Suprapubic skin (tissue), 4 donors: ENCODE measurements at regions not wholly inside any gene's neighbourhood (a gene's known extent, or its start where the extent isn't known, plus 50 kb on each side); places are given as distances from the start of the nearest gene placed in this dataset.

ENCODE experiments used
- DNase-seq, 2 donors: peaks; one replicate each; pipeline ENCODE4 v3.0.0-alpha.2; 2019; ENCODE audit warnings: low spot score in 2 of 2
- H3K27ac ChIP-seq: fragments of 200-600 bp; sonication (generic); one replicate; pipeline ENCODE4 v1.5.1; 2019
- H3K27me3 ChIP-seq: fragments of 200-600 bp; sonication (generic); one replicate; pipeline ENCODE4 v1.5.1; 2019
- H3K36me3 ChIP-seq: fragments of 200-600 bp; sonication (generic); one replicate; pipeline ENCODE4 v1.5.1; 2019
- H3K4me1 ChIP-seq: fragments of 200-600 bp; sonication (generic); one replicate; pipeline ENCODE4 v1.5.1; 2019
- H3K4me3 ChIP-seq: fragments of 200-600 bp; sonication (generic); one replicate; pipeline ENCODE4 v1.5.1; 2019; ENCODE audit warnings: mild to moderate bottlenecking
- H3K9me3 ChIP-seq: fragments of 200-600 bp; sonication (generic); one replicate; pipeline ENCODE4 v1.5.1; 2019
- CTCF ChIP-seq, 2 donors: fragments of 200-600 bp in 1 of 2; fragments of 450-650 bp in 1 of 2; sonication (generic) in 1 of 2; IDR thresholded peaks; one replicate each; pipeline ENCODE4 v1.5.1; 2016 to 2019; ENCODE audit warnings: antibody characterized with exemption in 2 of 2, mild to moderate bottlenecking in 1 of 2, moderate library complexity in 1 of 2
- EP300 ChIP-seq: sonication (generic); formaldehyde crosslinking; IDR thresholded peaks from one replicate; pipeline ENCODE4 v1.6.1; 2017; ENCODE audit warnings: antibody characterized with exemption
- POLR2A ChIP-seq, 2 donors: fragments of 450-650 bp; IDR thresholded peaks; one replicate each; pipeline ENCODE4 v1.6.1; 2017; ENCODE audit warnings: antibody characterized with exemption in 2 of 2, mild to moderate bottlenecking in 2 of 2, moderate library complexity in 2 of 2
- POLR2AphosphoS5 ChIP-seq, 3 donors: sonication (generic); formaldehyde crosslinking; IDR thresholded peaks; one replicate each; pipeline ENCODE4 v1.6.1; 2017; ENCODE audit warnings: antibody characterized with exemption in 3 of 3
- WGBS: methylation state at CpG from one replicate; pipeline ENCODE4 v1.1.5; 2018; 5-methylcytosine and 5-hydroxymethylcytosine counted together

GRCh38 chr14:44699391-44699790, 192.3 kb upstream of the FSCB start:
- no peak overlapping the region for H3K4me3 ChIP-seq
- no peaks in the 10 kb centered on the region for H3K27me3 ChIP-seq
- no peak for DNase-seq
- no peak overlapping the region for H3K27ac ChIP-seq
- no peaks in the 10 kb centered on the region for H3K36me3 ChIP-seq
- TF ChIP-seq POLR2AphosphoS5 (IDR thresholded peaks at IDR 0.05), result no peak
- TF ChIP-seq POLR2A (IDR thresholded peaks at IDR 0.05), result no peak
- TF ChIP-seq CTCF (IDR thresholded peaks at IDR 0.05), result no peak
- TF ChIP-seq EP300, result no peak
- H3K4me1 ChIP-seq, result no peaks in the 10 kb centered on the region
- no peaks in the 10 kb centered on the region for H3K9me3 ChIP-seq
- 30% methylated on average over 2 of the region's 2 CpGs for WGBS

GRCh38 chr14:44669496-44669895, 162.4 kb upstream of the FSCB start:
- WGBS, result 87% methylated on average over 3 of the region's 3 CpGs
- no peak for DNase-seq
- Histone ChIP-seq H3K36me3 (no peaks in the 10 kb centered on the region), H3K4me1 (no peaks in the 10 kb centered on the region), H3K27me3 (no peaks in the 10 kb centered on the region), H3K4me3 (no peak overlapping the region), H3K9me3 (no peaks in the 10 kb centered on the region), H3K27ac (no peak overlapping the region)
- TF ChIP-seq EP300 (no peak), POLR2AphosphoS5 (IDR thresholded peaks at IDR 0.05) (no peak), POLR2A (IDR thresholded peaks at IDR 0.05) (no peak), CTCF (IDR thresholded peaks at IDR 0.05) (no peak)

GRCh38 chr14:44663136-44663535, 156.1 kb upstream of the FSCB start:
- TF ChIP-seq CTCF (IDR thresholded peaks at IDR 0.05), result no peak
- TF ChIP-seq POLR2A (IDR thresholded peaks at IDR 0.05), result no peak
- TF ChIP-seq EP300, result no peak
- TF ChIP-seq POLR2AphosphoS5 (IDR thresholded peaks at IDR 0.05), result no peak
- WGBS, result 72% methylated on average over 1 of the region's 1 CpG
- H3K4me1 ChIP-seq, result no peaks in the 10 kb centered on the region
- H3K27me3 ChIP-seq, result no peaks in the 10 kb centered on the region
- no peak overlapping the region for H3K4me3 ChIP-seq
- H3K27ac ChIP-seq, result no peak overlapping the region
- H3K36me3 ChIP-seq, result no peaks in the 10 kb centered on the region
- DNase-seq, result no peak
- H3K9me3 ChIP-seq, result no peaks in the 10 kb centered on the region

DNA sequence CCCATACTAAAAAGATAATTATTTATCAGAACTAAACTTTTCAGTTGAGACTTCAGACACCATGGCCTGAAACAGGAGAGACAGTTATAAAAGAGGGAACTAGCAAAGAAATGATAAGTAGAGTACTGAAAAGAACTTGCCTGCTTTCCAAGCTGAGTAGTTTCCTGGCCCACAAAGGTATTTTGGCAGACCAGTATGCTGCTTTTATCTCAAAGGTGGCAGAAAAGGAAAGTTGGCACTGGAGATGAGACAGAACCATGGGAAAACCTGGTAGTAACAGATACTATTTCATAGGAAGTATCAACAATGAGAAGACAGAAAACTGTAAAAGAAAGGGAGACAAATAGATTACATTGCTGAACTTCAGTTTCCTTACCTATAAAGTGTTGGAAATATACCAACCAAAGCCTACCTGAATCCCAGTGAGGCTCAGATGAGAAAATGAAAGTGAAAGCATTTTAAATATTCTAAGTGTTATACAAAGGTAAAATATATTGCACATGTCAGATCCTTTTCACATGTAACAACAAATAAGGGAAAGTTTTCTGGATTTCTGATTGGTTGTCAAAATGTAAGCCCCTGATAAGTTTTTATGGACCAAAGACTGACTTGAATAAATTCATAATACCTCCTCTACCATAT, 155.3 kb upstream of the FSCB start:
- no peak for DNase-seq
- no peaks in the 10 kb centered on the region for H3K27me3 ChIP-seq
- no peak overlapping the region for H3K27ac ChIP-seq

DNA sequence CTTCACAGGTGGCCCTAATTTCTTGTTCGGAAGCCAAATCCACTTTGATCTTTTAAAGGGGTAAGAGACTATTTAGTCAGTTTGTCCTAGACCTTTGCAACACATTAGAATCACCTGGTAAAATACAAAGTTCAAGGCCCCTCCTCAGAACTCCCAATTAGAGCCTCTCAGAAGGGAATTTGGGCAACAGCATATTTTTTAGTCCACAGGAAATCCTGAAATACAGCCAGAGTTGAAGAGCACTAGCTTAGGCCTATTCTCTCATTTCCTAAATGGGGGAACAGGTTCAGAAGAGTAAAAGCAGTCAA, 151.3 kb upstream of the FSCB start:
- Histone ChIP-seq H3K4me1 (no peaks in the 10 kb centered on the region), H3K36me3 (no peaks in the 10 kb centered on the region), H3K27ac (no peak overlapping the region), H3K9me3 (no peaks in the 10 kb centered on the region), H3K4me3 (no peak overlapping the region), H3K27me3 (no peaks in the 10 kb centered on the region)
- no peak for TF ChIP-seq CTCF (IDR thresholded peaks at IDR 0.05)
- no peak for TF ChIP-seq POLR2A (IDR thresholded peaks at IDR 0.05)
- TF ChIP-seq EP300, result no peak
- TF ChIP-seq POLR2AphosphoS5 (IDR thresholded peaks at IDR 0.05), result no peak
- WGBS, result 48% methylated on average over 1 of the region's 1 CpG
- no peak for DNase-seq

More for the DNA sequence above, 155.3 kb upstream of the FSCB start:
- H3K4me1 ChIP-seq, result no peaks in the 10 kb centered on the region
- H3K36me3 ChIP-seq, result no peaks in the 10 kb centered on the region
- no peak for TF ChIP-seq POLR2A (IDR thresholded peaks at IDR 0.05)
- TF ChIP-seq EP300, result no peak
- no peak for TF ChIP-seq CTCF (IDR thresholded peaks at IDR 0.05)
- TF ChIP-seq POLR2AphosphoS5 (IDR thresholded peaks at IDR 0.05), result no peak
- no peak overlapping the region for H3K4me3 ChIP-seq
- H3K9me3 ChIP-seq, result no peaks in the 10 kb centered on the region
